C4-2B (cell line): ENCODE measurements at regions not wholly inside any gene's neighbourhood (a gene's known extent, or its start where the extent isn't known, plus 50 kb on each side); places are given as distances from the start of the nearest gene placed in this dataset.

Experiments used
- ZFX ChIP-seq: fragments of 450-650 bp; IDR thresholded peaks from 2 replicates; pipeline ENCODE4 v1.6.1; 2017
- TF ChIP-seq, protein P1 (sequence below): fragments of 450-650 bp; conservative IDR thresholded peaks from 2 replicates; pipeline ENCODE4 v1.5.1; 2017; ENCODE audit warnings: mild to moderate bottlenecking

- TF ChIP-seq, protein P1, sequence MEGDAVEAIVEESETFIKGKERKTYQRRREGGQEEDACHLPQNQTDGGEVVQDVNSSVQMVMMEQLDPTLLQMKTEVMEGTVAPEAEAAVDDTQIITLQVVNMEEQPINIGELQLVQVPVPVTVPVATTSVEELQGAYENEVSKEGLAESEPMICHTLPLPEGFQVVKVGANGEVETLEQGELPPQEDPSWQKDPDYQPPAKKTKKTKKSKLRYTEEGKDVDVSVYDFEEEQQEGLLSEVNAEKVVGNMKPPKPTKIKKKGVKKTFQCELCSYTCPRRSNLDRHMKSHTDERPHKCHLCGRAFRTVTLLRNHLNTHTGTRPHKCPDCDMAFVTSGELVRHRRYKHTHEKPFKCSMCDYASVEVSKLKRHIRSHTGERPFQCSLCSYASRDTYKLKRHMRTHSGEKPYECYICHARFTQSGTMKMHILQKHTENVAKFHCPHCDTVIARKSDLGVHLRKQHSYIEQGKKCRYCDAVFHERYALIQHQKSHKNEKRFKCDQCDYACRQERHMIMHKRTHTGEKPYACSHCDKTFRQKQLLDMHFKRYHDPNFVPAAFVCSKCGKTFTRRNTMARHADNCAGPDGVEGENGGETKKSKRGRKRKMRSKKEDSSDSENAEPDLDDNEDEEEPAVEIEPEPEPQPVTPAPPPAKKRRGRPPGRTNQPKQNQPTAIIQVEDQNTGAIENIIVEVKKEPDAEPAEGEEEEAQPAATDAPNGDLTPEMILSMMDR, result peak; percentile 86
- no peak for TF ChIP-seq ZFX
Observed at GRCh38 chr11:27183672-27184457, 143.2 kb downstream of the BBOX1 start.
